Thyroid gland (tissue), 4 donors: ENCODE measurements at regions not wholly inside any gene's neighbourhood (a gene's known extent, or its start where the extent isn't known, plus 50 kb on each side); places are given as distances from the start of the nearest gene placed in this dataset.
"Not testable (repeated sequence)": the region's sequence is repeated elsewhere in the genome, so short reads cannot be mapped to it uniquely, and the experiment has no call there.

ENCODE experiments used
- DNase-seq, 2 donors: peaks; one replicate each; pipeline ENCODE4 v3.0.0-alpha.2; 2019
- H3K27ac ChIP-seq, 3 donors: fragments of 200-600 bp; sonication (generic); 1 replicate in 2 of 3; 2 replicates in 1 of 3; pipeline ENCODE4 v1.5.1; 2016 to 2019; ENCODE audit warnings: mild to moderate bottlenecking in 1 of 3, moderate library complexity in 1 of 3
- H3K27me3 ChIP-seq: fragments of 200-600 bp; sonication (generic); one replicate; pipeline ENCODE4 v1.5.1; 2019
- H3K36me3 ChIP-seq, 2 donors: fragments of 200-600 bp; sonication (generic); one replicate each; pipeline ENCODE4 v1.5.1; 2016 to 2019
- H3K4me1 ChIP-seq, 2 donors: fragments of 200-600 bp; sonication (generic); one replicate each; pipeline ENCODE4 v1.5.1; 2017 to 2019
- H3K4me3 ChIP-seq, 3 donors: fragments of 200-600 bp; sonication (generic); replicated peaks in 1 of 3; 1 replicate in 2 of 3; 2 replicates in 1 of 3; pipeline ENCODE4 v1.5.1; 2016; ENCODE audit warnings: mild to moderate bottlenecking in 1 of 3
- H3K9me3 ChIP-seq: fragments of 200-600 bp; sonication (generic); one replicate; pipeline ENCODE4 v1.5.1; 2017
- POLR2A ChIP-seq, 2 donors: fragments of 450-650 bp; IDR thresholded peaks; one replicate each; pipeline ENCODE4 v1.6.1; 2017; ENCODE audit warnings: antibody characterized with exemption in 2 of 2, mild to moderate bottlenecking in 2 of 2, moderate library complexity in 1 of 2
- WGBS, 2 donors: methylation state at CpG; one replicate each; pipeline ENCODE4 v1.1.5; 2017; 5-methylcytosine and 5-hydroxymethylcytosine counted together
- intact Hi-C: fragments of 100-400 bp; cut with DNase I; formaldehyde crosslinking; loops from one replicate; pipeline ENCODE4 v1.15.1; 2023
- TF ChIP-seq, protein P1 (sequence below), 6 experiments: fragments of 200-600 bp in 3 of 6; fragments of 450-650 bp in 3 of 6; sonication (generic) in 3 of 6; IDR thresholded peaks; one replicate each; pipeline ENCODE4 v1.5.1; 2016 to 2019; ENCODE audit warnings: antibody characterized with exemption in 6 of 6, mild to moderate bottlenecking in 2 of 6, inconsistent platforms in 1 of 6, moderate library complexity in 1 of 6

DNA sequence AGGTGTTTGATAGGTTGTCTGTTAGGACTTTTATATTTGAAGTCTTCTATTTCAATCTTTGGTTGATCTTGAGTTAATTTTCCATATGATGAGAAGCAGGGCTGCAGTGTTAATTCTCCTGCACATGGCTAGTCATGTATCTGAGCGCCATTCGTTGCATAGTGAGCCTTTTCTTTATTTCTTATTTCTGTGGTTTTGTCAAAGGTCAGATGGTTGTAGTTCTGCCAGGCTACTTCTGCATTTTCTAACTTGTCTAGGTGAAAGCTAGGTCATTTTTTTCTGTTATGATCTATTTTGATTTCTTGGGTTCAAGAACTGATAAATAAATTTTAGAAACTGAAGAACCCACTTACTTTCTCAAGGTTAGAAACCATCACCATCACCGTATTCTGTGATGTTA, 56.7 kb downstream of the CCDC74A start:
- no peaks in the 10 kb centered on the region for H3K4me1 ChIP-seq
- H3K4me3 ChIP-seq: no peak overlapping the region
- no peak for DNase-seq
- H3K27me3 ChIP-seq: no peaks in the 10 kb centered on the region
- H3K36me3 ChIP-seq: no peaks in the 10 kb centered on the region
- TF ChIP-seq, protein P1, sequence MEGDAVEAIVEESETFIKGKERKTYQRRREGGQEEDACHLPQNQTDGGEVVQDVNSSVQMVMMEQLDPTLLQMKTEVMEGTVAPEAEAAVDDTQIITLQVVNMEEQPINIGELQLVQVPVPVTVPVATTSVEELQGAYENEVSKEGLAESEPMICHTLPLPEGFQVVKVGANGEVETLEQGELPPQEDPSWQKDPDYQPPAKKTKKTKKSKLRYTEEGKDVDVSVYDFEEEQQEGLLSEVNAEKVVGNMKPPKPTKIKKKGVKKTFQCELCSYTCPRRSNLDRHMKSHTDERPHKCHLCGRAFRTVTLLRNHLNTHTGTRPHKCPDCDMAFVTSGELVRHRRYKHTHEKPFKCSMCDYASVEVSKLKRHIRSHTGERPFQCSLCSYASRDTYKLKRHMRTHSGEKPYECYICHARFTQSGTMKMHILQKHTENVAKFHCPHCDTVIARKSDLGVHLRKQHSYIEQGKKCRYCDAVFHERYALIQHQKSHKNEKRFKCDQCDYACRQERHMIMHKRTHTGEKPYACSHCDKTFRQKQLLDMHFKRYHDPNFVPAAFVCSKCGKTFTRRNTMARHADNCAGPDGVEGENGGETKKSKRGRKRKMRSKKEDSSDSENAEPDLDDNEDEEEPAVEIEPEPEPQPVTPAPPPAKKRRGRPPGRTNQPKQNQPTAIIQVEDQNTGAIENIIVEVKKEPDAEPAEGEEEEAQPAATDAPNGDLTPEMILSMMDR (IDR thresholded peaks at IDR 0.05): no peak
- no peak for TF ChIP-seq POLR2A (IDR thresholded peaks at IDR 0.05)
- no peaks in the 10 kb centered on the region for H3K9me3 ChIP-seq
- no peak overlapping the region for H3K27ac ChIP-seq
- intact Hi-C loops: no loop called here
- 92 to 93% methylated on average over 3 of the region's 3 CpGs for WGBS, 2 donors

DNA sequence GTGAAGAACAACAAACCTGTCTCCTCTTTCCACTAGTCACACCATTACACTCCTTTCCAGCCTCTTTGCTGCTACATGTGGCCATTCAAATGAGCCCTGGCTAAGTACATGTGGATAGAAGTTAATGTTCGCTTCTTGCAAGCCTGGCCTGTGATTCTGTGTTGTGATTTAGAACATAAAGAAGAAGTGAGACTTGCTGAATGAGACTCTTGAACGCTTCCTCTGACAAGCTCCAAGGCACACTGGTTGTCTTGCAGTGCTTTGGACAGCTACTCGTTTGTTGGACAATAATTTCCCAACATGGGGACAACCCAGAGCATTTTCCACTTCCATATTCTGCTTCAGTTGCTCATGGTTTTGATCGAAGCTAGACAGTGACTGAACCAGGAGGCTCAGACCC, 57.3 kb downstream of the CCDC74A start:
- H3K36me3 ChIP-seq: no peaks in the 10 kb centered on the region
- no peaks in the 10 kb centered on the region for H3K27me3 ChIP-seq
- 81 to 88% methylated on average over 4 of the region's 4 CpGs for WGBS, 2 donors
- no peak for TF ChIP-seq POLR2A (IDR thresholded peaks at IDR 0.05)
- TF ChIP-seq, protein P1 (IDR thresholded peaks at IDR 0.05): no peak
- no peaks in the 10 kb centered on the region for H3K9me3 ChIP-seq
- intact Hi-C loops: no loop called here
- H3K4me1 ChIP-seq: no peaks in the 10 kb centered on the region
- no peak for DNase-seq
- no peak overlapping the region for H3K27ac ChIP-seq
- H3K4me3 ChIP-seq: no peak overlapping the region

DNA sequence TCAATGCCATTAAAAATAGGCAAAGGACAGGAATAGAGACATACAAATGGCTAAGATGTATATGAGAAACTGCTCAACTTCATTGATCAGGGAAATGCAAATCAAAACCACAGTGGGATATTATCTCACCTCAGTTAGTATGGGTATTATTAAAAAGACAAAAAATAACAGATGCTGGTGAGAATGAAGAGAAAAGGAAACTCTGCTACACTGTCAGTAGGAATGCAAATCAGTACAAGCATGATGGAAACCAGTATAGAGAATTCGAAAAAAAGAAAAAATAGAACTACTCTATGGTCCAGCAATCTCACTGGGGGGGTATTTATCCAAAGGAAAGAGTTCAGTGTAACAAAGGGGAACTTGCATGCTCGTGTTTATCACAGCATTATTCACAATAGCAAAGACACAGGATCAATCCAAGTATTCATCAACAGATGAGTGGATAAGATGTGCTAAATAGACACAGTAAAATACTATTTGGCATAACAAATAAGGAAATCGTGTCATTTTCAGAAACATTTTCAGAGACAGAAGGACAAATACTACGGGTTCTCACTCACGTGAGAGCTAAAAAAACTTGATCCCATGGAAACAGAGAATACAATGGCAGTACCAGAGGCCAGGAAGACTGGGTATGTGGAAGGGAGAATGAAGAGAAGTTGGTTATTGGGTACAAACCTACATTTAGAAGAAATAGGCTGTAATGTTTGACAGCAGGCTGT, 60.6 kb downstream of the CCDC74A start:
- H3K27ac ChIP-seq: no peak overlapping the region
- H3K4me1 ChIP-seq: no peaks in the 10 kb centered on the region
- no peaks in the 10 kb centered on the region for H3K9me3 ChIP-seq
- intact Hi-C loops: no loop called here
- H3K36me3 ChIP-seq: no peaks in the 10 kb centered on the region
- 75 to 77% methylated on average over 5 of the region's 5 CpGs for WGBS, 2 donors
- no peak for TF ChIP-seq POLR2A (IDR thresholded peaks at IDR 0.05)
- TF ChIP-seq, protein P1 (IDR thresholded peaks at IDR 0.05): no peak
- no peak overlapping the region for H3K4me3 ChIP-seq
- no peaks in the 10 kb centered on the region for H3K27me3 ChIP-seq
- DNase-seq: no peak

DNA sequence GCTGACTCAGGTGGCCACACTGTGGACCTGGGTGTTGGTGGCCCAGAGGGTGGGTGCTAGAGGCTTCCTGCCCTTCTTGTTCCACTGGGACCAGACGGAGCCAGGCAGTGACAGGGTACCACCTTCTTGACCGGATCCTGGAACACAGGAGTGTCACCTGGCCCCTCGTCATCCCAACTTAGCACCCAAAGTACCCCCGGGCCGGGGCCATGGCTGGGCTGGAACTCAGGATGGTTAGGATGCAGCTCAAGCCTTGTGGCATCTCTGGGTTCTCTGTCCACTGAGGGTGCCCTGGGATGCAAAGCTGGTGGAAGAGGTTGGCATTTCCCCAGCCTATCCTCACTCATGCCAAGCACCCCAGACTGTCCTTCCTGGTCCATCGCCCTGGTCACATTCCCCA, 61.4 kb downstream of the CCDC74A start:
- DNase-seq, intact Hi-C loops, H3K36me3 ChIP-seq, H3K27ac ChIP-seq, H3K27me3 ChIP-seq, H3K9me3 ChIP-seq, H3K4me3 ChIP-seq, H3K4me1 ChIP-seq: not testable (repeated sequence)
- WGBS, 2 donors: 91 to 92% methylated on average over 5 to 6 of the region's 6 CpGs

DNA sequence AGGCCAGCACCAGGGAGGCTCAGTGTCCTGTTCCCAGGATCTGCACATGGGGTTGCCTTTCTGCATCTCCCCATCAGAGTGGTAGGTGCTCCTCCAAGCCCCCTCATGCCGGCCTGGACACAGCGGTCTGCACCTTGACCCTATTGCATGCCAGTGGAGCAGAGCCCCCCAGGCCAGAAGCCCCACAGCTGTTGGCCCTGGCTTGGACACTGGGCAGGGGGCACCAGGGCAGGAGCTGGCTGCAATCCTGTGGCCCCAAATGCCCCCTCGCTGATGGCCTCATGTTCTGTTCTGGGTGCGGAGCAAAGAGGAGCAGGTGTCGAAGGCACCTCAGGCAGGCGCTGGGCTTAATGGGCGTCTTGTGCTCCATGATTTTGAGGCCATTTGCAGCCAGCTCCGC, 62.7 kb downstream of the CCDC74A start:
- intact Hi-C loops: no loop called here
- TF ChIP-seq, protein P1 (IDR thresholded peaks at IDR 0.05): no peak
- no peak for TF ChIP-seq POLR2A (IDR thresholded peaks at IDR 0.05)
- 94 to 95% methylated on average over 4 to 8 of the region's 8 CpGs for WGBS, 2 donors
- H3K27me3 ChIP-seq: no peaks in the 10 kb centered on the region
- no peaks in the 10 kb centered on the region for H3K4me1 ChIP-seq
- no peak overlapping the region for H3K27ac ChIP-seq
- DNase-seq: no peak
- no peaks in the 10 kb centered on the region for H3K9me3 ChIP-seq
- no peak overlapping the region for H3K4me3 ChIP-seq
- no peaks in the 10 kb centered on the region for H3K36me3 ChIP-seq
